Left renal cortex interstitium (tissue), 4 donors: ENCODE measurements at regions not wholly inside any gene's neighbourhood (a gene's known extent, or its start where the extent isn't known, plus 50 kb on each side); places are given as distances from the start of the nearest gene placed in this dataset.

Experiments used
- DNase-seq, 4 donors: peaks; one replicate each; pipeline ENCODE4 v3.0.0-alpha.2; 2013; ENCODE audit warnings: low read depth in 4 of 4, low spot score in 2 of 4, missing footprints in 1 of 4

GRCh38 chr5:4735261-4735660 lies 404.9 kb upstream of the ADAMTS16 start:
- DNase-seq = no peak

GRCh38 chr5:4737868-4738267 lies 402.3 kb upstream of the ADAMTS16 start:
- DNase-seq = no peak

- DNase-seq = no peak
Measured at GRCh38 chr5:4738298-4738697, 401.8 kb upstream of the ADAMTS16 start.

- no peak for DNase-seq
Measured at GRCh38 chr5:4740156-4740555, 400.0 kb upstream of the ADAMTS16 start.

- no peak for DNase-seq
Measured at GRCh38 chr5:4758550-4758949, 381.6 kb upstream of the ADAMTS16 start.

- DNase-seq = no peak
Measured at GRCh38 chr5:4758996-4759395, 381.1 kb upstream of the ADAMTS16 start.

- DNase-seq = no peak
Measured at GRCh38 chr5:4762316-4762715, 377.8 kb upstream of the ADAMTS16 start.

- no peak for DNase-seq
Measured at GRCh38 chr5:4765411-4765810, 374.7 kb upstream of the ADAMTS16 start.

GRCh38 chr5:4766101-4766500 lies 374.0 kb upstream of the ADAMTS16 start:
- DNase-seq = no peak

GRCh38 chr5:4772591-4772990 lies 367.5 kb upstream of the ADAMTS16 start:
- no peak for DNase-seq

GRCh38 chr5:4773827-4774317 lies 366.3 kb upstream of the ADAMTS16 start:
- no peak for DNase-seq

GRCh38 chr5:4777435-4777834 lies 362.7 kb upstream of the ADAMTS16 start:
- no peak for DNase-seq

GRCh38 chr5:4780633-4781032 lies 359.5 kb upstream of the ADAMTS16 start:
- no peak for DNase-seq

GRCh38 chr5:4781299-4781698 lies 358.8 kb upstream of the ADAMTS16 start:
- no peak for DNase-seq

GRCh38 chr5:4785971-4786370 lies 354.2 kb upstream of the ADAMTS16 start:
- DNase-seq = no peak

GRCh38 chr5:4797445-4797844 lies 342.7 kb upstream of the ADAMTS16 start:
- no peak for DNase-seq

- DNase-seq = no peak
Measured at GRCh38 chr5:4802044-4802443, 338.1 kb upstream of the ADAMTS16 start.

GRCh38 chr5:4804691-4805360 lies 335.3 kb upstream of the ADAMTS16 start:
- no peak for DNase-seq

GRCh38 chr5:4815002-4815401 lies 325.1 kb upstream of the ADAMTS16 start:
- DNase-seq = no peak

GRCh38 chr5:4817767-4818166 lies 322.4 kb upstream of the ADAMTS16 start:
- peak; percentile 32 to 53 (median 38) for DNase-seq

- no peak for DNase-seq
Measured at GRCh38 chr5:4831325-4831724, 308.8 kb upstream of the ADAMTS16 start.

GRCh38 chr5:4832471-4832870 lies 307.7 kb upstream of the ADAMTS16 start:
- DNase-seq = no peak
